OCI-LY1 (cell line): ENCODE measurements at regions not wholly inside any gene's neighbourhood (a gene's known extent, or its start where the extent isn't known, plus 50 kb on each side); places are given as distances from the start of the nearest gene placed in this dataset.

Experiments
- H2AFZ ChIP-seq: fragments of 200-600 bp; sonication (generic), shearing (Covaris generic); 2 replicates; pipeline ENCODE4 v1.6.0; 2014; ENCODE audit warnings: antibody characterized with exemption, mild to moderate bottlenecking, low read length
- H3F3A ChIP-seq: fragments of 200-600 bp; sonication (generic), shearing (Covaris generic); 2 replicates; pipeline ENCODE4 v1.6.0; 2014; ENCODE audit warnings: mild to moderate bottlenecking, antibody characterized with exemption, low read length, moderate library complexity; ENCODE audit not compliant: insufficient read depth
- H3K27ac ChIP-seq: fragments of 200-600 bp; sonication (generic); 2 replicates; pipeline ENCODE4 v1.5.1; 2014; ENCODE audit warnings: low read length, mixed run types, mild to moderate bottlenecking, low read depth; ENCODE audit not compliant: poor library complexity, severe bottlenecking
- H3K27me3 ChIP-seq: fragments of 200-600 bp; sonication (generic); 2 replicates; pipeline ENCODE4 v1.6.0; 2014; ENCODE audit warnings: antibody characterized with exemption, mild to moderate bottlenecking, low read length, moderate library complexity; ENCODE audit not compliant: insufficient read depth
- H3K36me3 ChIP-seq: fragments of 200-600 bp; sonication (generic); 2 replicates; pipeline ENCODE4 v1.6.1; 2014; ENCODE audit warnings: mild to moderate bottlenecking, antibody characterized with exemption, low read length, moderate library complexity, mixed read lengths; ENCODE audit not compliant: insufficient read depth
- H3K4me1 ChIP-seq: fragments of 200-600 bp; sonication (generic); 2 replicates; pipeline ENCODE4 v1.5.1; 2014; ENCODE audit warnings: mild to moderate bottlenecking, low read length, moderate library complexity; ENCODE audit not compliant: insufficient read depth, severe bottlenecking
- H3K4me2 ChIP-seq: fragments of 200-600 bp; sonication (generic), shearing (Covaris generic); 2 replicates; pipeline ENCODE4 v1.6.1; 2014; ENCODE audit warnings: low read length
- H3K4me3 ChIP-seq: fragments of 200-600 bp; sonication (generic); 2 replicates; pipeline ENCODE4 v1.5.1; 2014; ENCODE audit warnings: low read length, low read depth, mild to moderate bottlenecking, mixed read lengths; ENCODE audit not compliant: poor library complexity, severe bottlenecking
- H3K79me2 ChIP-seq: fragments of 200-600 bp; shearing (Covaris generic); 2 replicates; pipeline ENCODE4 v1.6.1; 2016; ENCODE audit warnings: mixed run types, low read length, mixed read lengths; ENCODE audit not compliant: insufficient read depth
- H3K9ac ChIP-seq: fragments of 200-600 bp; sonication (generic), shearing (Covaris generic); 2 replicates; pipeline ENCODE4 v1.6.1; 2014; ENCODE audit warnings: mild to moderate bottlenecking, low read length, mixed read lengths
- H3K9me2 ChIP-seq: fragments of 200-600 bp; sonication (generic), shearing (Covaris generic); 2 replicates; pipeline ENCODE4 v1.6.1; 2014; ENCODE audit warnings: low read depth, mild to moderate bottlenecking, low read length, mixed read lengths
- H3K9me3 ChIP-seq: fragments of 200-600 bp; shearing (Covaris generic); 2 replicates; pipeline ENCODE4 v1.6.1; 2014; ENCODE audit warnings: low read length, mixed read lengths
- H4K20me1 ChIP-seq: fragments of 200-600 bp; sonication (generic), shearing (Covaris generic); 2 replicates; pipeline ENCODE4 v1.6.0; 2016; ENCODE audit warnings: mild to moderate bottlenecking, low read length; ENCODE audit not compliant: insufficient read depth
- CTCF ChIP-seq: fragments of 200-600 bp; sonication (generic), shearing (Covaris generic); IDR thresholded peaks from 2 replicates; pipeline ENCODE4 v1.5.1; 2017; ENCODE audit warnings: mild to moderate bottlenecking, antibody characterized with exemption, low read length, moderate library complexity, mixed read lengths
- EZH2 ChIP-seq: fragments of 200-600 bp; sonication (generic), shearing (Covaris generic); IDR thresholded peaks from 2 replicates; pipeline ENCODE4 v1.8.0; 2017; ENCODE audit warnings: borderline replicate concordance, mixed run types, mild to moderate bottlenecking, antibody characterized with exemption, low read length, moderate library complexity, mixed read lengths

- Histone ChIP-seq H3K9ac (no peak overlapping the region), H3K4me2 (no peak overlapping the region), H3F3A (no peaks in the 10 kb centered on the region), H3K27me3 (no peaks in the 10 kb centered on the region; the same call in 1 of the 2 replicates), H4K20me1 (no peaks in the 10 kb centered on the region), H3K79me2 (no peaks in the 10 kb centered on the region), H2AFZ (no peak overlapping the region), H3K36me3 (no peaks in the 10 kb centered on the region), H3K9me2 (no peaks in the 10 kb centered on the region), H3K9me3 (no peaks in the 10 kb centered on the region), H3K27ac (no peak overlapping the region), H3K4me1 (no peaks in the 10 kb centered on the region), H3K4me3 (no peak overlapping the region)
- no peak for TF ChIP-seq EZH2
- TF ChIP-seq CTCF: no peak
Observed at GRCh38 chr7:155161690-155162089, 91.6 kb downstream of the HTR5A start.

GRCh38 chr7:155162422-155162821, 92.3 kb downstream of the HTR5A start:
- Histone ChIP-seq H3K36me3 (no peaks in the 10 kb centered on the region), H3K4me2 (no peak overlapping the region), H3K27me3 (no peaks in the 10 kb centered on the region; the same call in 1 of the 2 replicates), H3K4me3 (no peak overlapping the region), H3K9ac (no peak overlapping the region), H3K79me2 (no peaks in the 10 kb centered on the region), H2AFZ (no peak overlapping the region), H3K9me3 (no peaks in the 10 kb centered on the region), H3K27ac (no peak overlapping the region), H3F3A (no peaks in the 10 kb centered on the region), H4K20me1 (no peaks in the 10 kb centered on the region), H3K9me2 (no peaks in the 10 kb centered on the region), H3K4me1 (no peaks in the 10 kb centered on the region)
- TF ChIP-seq CTCF (no peak), EZH2 (no peak)

GRCh38 chr7:155163696-155164095, 93.6 kb downstream of the HTR5A start:
- no peak for TF ChIP-seq EZH2
- TF ChIP-seq CTCF: no peak
- no peaks in the 10 kb centered on the region for H3K9me2 ChIP-seq
- H3K79me2 ChIP-seq: no peaks in the 10 kb centered on the region
- H3F3A ChIP-seq: no peaks in the 10 kb centered on the region
- no peaks in the 10 kb centered on the region; the same call in 1 of the 2 replicates for H3K27me3 ChIP-seq
- no peak overlapping the region for H3K9ac ChIP-seq
- no peaks in the 10 kb centered on the region for H3K4me1 ChIP-seq
- no peaks in the 10 kb centered on the region for H3K9me3 ChIP-seq
- H3K4me2 ChIP-seq: no peak overlapping the region
- H3K36me3 ChIP-seq: no peaks in the 10 kb centered on the region
- H3K27ac ChIP-seq: no peak overlapping the region
- no peak overlapping the region for H2AFZ ChIP-seq
- no peak overlapping the region for H3K4me3 ChIP-seq
- no peaks in the 10 kb centered on the region for H4K20me1 ChIP-seq
